SKM-1 (cell line): ENCODE measurements at regions not wholly inside any gene's neighbourhood (a gene's known extent, or its start where the extent isn't known, plus 50 kb on each side); places are given as distances from the start of the nearest gene placed in this dataset.

Experiments
- DNase-seq: peaks from one replicate; lab custom pipeline; 2025; ENCODE audit not compliant: unreplicated experiment; lab: John Stamatoyannopoulos, UW

DNA sequence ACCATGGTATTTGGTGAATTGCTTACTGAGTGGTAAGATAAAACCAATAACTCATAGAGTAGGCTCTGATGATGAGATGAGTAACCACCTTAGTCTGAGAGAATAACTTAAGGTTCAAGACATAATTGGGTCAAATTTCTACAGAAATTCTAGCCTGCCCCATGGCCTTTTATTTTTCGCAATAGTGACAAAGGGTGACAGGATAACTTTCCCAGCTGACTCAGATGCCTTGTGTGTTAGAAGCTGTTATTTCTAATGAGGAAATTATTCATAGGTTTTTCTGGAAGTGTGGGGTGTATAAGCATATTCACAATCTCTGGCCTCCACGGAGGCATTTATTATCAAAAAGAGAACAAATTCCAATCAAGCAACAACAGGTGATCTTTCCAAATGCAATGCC is 159.0 kb downstream of the NUP35 start:
- DNase-seq = no peak

DNA sequence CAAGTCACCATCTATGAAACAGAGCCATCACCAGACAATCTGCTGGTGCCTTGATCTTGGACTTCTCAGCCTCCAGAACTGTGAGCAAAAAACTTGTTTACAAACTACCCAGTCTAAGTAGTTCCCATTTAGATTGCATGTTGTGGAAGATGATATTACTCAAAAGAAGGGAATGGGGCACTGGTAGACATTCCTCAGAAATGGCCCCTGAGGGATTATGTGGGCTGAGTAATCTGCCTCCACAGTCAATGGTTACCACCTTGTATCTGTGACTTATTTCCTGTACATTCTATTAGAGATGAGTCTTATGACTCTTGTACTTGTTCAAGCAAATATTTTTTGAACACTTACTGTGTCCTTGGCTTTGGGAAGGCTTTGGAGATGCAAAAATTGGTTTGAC is 160.4 kb downstream of the NUP35 start:
- no peak for DNase-seq

DNA sequence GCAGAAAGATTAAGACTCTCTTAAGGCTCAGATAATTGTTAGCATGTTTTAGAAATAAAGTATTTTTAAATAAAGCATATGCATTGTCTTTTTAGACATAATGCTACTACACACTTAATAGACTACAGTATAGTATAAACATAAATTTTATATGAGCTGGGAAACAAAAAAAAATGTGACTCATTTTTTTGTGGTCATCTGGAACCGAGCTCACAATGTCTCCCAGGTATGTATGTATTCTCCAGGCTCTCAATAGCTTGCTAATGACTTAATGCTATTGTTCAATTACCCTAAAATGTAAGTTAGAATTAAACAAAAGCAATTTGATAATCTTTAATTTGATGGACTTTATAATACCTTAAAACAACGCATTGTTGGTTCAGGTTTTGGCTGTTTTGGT is 167.2 kb downstream of the NUP35 start:
- DNase-seq = no peak

DNA sequence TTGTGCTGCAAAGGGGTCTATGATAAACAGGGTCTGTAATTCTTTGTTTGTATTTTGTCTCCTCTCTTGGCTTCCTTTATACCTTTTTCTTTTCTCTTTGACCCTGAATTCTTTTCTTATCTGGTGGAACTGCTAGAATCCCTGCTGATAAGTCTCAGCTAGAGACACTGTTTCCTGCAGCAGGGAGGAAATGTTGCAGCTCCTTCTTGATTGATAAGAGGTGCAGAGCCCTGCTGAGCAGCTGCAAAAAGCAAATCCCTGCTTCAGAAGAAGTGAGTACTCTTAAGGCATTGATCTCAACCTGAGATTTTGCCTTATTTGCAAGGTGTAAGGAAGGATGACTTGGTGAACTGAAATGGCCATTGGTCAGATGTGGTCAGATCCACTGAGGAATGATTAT is 167.8 kb downstream of the NUP35 start:
- DNase-seq = no peak

DNA sequence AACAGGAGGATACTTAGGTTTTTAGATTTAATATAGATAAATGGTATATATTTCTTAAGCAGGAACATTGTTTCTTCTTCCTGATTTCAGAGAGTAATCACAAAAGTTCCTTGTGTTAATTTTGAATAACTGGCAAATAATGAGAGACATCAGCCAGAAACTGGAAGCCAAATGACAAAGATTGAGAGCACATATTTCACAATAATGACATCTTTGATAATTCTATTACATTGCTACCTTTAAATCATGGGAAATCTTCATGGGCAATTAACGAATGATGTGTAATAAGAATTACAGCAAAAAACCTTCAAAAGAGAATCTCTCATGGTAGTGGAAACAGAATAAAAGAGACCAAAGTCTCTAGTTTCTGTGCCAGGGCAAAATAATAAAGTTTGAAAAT is 215.1 kb downstream of the NUP35 start:
- no peak for DNase-seq

DNA sequence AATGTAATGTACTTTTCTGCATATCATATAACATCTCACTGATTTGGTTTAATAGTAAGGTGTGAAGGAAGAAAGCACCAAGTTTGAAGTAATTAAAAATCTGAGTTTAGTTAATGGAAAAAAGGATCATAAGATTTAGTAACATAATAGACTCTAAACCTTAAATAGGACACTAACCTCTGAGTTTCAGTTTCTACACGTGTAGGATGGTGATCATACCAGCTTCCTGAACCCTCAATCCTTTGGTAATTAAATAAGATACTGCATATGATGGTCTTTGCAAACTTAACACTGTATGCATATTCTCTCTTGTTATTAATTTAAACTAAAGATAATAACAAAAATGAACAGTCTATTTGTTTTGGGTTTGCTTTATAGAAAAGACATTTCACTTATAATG is 216.8 kb downstream of the NUP35 start:
- DNase-seq = no peak

DNA sequence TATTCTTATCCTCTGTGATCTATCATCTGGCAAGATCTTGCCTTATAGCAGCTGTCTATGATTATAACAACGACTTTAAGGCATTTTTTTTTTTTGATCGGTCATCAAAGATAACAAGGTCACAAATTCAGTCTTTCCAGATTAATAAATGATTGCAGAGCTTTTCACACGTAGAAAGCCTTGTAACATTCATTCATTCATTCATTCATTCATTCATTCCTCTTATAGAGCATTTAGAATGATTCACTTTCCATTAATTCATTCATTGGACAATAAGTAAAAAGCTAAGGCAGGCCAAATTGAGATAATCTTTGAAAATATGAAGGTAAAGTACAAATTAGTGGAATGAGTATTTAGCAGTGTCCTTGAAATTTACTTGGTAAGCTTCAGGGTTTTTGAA is 223.7 kb downstream of the NUP35 start:
- DNase-seq = no peak

DNA sequence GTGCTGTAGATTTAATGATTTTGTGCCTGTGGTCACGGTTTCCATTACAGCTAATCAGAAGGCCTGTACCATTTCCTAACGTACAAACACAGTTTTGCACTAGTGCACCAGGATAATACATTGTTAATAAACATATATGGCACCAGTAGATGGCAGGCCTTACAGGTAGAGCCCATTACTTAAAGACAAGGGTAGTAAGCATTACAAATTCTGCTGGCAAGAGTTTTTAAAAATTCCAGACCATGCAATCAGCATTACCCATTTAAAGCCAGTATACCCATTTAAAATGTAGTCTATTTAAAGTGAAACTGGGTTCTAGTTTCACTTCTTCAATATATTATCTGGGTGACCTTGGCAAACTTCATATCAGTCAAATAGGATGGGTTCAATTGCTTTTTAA is 224.2 kb downstream of the NUP35 start:
- no peak for DNase-seq

DNA sequence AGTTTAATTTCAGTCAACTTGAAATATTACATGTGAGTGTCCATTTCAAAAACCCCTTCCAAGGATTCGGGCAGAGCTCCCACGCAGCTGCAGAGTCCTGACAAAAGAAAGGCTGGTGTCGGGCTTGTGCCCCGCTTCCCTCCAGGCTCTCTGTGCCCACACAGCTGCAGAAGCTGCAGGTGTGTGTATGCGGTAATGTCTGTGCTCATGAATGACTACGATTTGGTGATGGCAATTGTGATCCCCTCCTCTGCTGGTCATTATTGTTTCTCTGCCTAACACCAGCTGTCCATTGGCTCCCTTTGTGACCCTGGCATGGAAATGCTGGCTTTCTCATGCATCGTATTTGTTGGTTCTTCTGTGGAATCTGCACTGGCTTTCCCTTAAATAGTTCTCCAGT is 224.8 kb downstream of the NUP35 start:
- DNase-seq = no peak

DNA sequence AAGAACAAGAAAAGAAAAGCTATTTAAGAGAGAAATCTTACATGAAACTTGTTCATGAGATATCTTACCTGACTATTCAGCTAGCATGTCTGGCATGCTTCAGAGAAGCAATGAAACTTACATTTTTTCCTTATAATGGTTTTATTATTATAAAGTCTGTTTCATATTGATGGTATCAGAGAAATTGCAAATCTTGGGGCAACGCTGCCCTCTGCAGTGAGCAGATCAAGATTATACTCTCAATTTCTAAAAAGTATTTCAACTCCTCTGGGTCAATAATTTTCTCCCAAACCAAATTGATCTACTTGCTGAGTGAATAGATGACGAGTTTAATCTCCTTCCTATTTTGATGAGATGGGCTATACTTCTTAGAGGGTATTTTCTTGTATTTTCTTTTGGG is 235.6 kb downstream of the NUP35 start:
- no peak for DNase-seq

DNA sequence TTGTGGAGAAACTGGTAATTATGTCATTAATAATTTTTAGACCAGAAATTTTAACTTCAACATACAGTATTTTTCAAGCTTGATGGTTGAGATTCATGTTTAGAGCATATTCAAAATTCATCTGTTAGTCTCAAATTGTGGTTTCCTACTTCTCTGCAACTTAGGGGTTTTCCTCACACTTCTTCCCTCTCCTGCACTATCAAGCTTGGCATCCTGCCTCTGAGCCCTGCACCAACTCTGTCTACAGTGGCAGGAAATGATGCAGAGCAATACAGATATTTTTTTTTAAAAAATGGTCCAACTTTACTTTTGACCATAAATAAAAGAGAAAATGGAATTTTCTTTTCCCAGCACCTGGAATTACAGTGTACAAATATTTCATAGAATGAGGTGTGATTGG is 247.3 kb downstream of the NUP35 start:
- DNase-seq = no peak

DNA sequence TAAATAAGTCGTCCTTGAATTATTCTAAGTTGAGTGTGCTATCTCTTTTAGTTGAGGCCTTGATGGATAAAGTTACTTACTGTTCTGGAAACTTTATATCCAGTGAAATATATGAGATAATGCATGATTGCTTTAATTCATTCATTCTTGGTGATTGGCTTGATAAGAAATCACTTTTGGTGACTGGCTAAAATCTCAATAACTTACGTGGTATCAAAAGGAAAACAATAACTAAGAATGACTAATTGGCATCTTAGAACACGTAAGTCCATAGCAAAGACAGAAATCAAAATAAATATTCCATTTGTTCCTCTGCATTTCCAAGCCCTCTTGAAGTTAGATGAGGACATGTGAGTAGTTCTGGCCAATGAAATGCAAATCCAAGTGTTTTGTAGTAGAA is 251.6 kb downstream of the NUP35 start:
- no peak for DNase-seq

DNA sequence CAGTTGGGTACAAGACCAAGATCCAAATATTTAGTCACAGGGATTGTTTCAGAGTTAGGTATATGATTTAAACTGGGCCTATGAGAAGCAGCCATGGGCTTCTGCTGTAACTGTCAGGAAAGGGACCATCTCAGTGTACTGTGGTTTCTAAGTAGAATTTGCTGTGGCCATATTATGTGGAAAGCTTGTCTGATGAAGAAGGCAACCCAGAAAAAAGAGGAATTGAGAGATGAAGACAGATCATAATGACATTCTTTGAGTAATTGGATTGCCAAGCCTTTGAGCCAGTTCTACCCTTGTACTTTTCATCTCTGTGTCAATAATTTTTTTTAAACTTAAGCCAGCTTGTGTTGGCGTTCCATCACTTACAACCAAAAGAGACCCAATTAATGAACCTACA is 259.6 kb downstream of the NUP35 start:
- no peak for DNase-seq

DNA sequence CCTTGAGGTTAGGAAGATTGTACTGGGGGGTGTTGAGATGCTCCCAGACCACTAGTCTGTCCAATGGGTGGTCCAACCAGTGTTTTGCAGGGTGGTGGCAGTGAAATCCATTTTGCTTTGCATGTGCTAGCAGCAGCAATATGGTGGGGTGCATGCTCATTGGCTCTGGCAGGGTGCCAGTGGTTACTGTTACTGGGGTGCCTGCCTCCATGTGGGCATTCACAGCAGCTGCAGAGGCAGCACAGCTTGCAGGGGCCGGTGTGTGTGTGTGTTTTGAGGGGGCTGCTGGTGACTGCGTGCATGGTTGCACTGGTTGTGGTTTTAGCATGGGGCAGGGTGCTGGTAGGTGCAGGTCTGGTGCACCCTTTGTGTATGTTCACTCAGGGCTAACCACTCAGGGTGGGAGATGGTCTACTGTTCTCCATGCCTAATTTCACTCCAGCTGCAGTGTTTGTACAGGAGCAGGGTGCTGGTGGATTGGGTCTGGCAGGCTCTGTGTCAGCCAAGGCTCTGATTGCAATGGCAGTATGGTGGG is 265.4 kb downstream of the NUP35 start:
- no peak for DNase-seq

DNA sequence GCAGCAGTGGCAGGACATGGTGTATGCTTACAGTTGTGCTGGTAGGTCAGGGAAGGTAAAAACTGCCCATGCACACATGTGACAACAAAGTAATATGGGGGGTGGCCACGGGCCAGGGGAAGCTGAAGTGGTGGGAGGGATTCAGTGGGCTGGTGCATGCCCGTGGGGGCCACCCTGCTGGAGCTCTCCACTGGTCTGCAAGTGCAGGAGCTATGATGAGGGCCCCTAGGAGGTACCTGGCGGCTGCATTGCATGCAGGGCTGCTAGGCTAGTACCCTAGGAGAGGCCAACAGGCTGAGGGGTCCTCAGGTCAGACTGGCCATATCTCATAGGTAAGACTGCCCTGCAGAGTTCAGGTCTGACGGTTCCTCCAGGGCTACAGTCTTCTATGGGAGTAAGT is 265.9 kb downstream of the NUP35 start:
- DNase-seq = no peak

DNA sequence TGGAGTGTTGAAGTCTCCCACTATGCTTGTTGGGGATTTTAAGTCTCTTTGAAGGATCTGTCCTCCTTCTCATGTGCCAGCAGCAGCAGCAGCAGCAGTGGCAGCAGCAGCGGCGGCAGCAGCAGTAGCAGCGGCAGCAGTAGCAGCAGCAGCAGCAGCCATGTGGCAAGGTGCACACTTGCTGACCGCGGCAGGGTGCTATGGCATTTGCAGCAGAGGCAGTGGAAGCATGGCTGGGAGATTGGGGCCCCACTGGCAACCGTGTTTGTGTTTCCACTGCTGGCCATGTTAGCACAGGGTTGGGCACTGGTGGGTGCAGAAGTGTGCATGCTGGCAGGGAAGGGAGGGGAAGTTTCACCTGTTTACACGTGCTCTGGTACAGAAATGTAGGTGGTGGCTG is 280.1 kb downstream of the NUP35 start:
- no peak for DNase-seq

DNA sequence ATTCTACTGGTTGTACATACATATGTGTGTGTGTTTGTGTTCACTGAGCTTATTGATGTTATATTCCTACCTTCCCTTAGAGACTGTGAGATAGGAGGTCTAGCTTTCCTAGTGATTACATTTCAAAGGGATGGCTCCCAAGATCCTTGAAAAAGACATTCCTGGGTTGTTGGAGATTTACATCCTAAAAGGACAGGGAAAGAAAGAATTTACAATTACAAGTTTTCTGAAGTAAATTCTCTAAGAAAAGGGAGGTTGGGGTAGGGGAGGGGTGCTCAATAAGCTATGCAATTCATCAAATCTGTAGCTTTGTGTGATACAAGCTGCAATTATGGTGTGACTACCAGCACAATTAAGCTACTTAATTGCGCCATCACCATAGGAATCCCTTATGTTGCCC is 284.3 kb downstream of the NUP35 start:
- DNase-seq = no peak

DNA sequence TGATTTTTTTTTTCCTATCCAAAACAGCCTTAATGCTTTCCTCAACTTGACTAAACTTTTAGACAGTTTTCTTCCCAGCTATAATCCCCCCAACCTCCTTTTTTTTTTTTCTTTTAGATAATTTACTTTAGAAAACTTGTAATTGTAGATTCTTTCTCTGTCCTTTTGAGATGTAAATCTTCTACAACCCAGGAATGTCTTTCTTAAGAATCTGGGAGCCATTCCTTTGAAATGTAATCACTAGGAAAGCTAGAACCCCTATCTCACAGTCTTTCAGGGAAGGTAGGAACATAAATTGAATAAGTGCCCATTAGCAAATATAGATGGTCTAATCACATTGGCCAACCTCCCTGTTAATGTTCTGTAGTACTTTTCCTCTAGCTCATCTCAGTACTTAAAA is 285.4 kb downstream of the NUP35 start:
- DNase-seq = no peak

DNA sequence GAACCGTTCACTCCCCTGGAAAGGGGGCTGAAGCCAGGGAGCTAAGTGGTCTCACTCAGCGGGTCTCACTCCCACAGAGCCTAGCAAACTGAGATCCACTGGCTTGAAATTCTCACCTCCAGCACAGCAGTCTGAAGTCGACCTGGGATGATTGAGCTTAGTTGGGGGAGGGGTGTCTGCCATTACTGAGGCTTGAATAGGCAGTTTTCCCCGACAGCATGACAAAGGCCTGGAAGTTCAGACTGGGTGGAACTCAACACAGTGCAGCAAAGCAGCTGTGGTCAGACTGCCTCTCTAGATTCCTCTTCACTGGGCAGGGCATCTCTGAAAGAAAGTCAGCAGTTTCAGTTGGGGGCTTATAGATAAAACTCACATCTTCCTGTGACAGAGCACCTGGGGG is 292.5 kb downstream of the NUP35 start:
- DNase-seq = no peak

DNA sequence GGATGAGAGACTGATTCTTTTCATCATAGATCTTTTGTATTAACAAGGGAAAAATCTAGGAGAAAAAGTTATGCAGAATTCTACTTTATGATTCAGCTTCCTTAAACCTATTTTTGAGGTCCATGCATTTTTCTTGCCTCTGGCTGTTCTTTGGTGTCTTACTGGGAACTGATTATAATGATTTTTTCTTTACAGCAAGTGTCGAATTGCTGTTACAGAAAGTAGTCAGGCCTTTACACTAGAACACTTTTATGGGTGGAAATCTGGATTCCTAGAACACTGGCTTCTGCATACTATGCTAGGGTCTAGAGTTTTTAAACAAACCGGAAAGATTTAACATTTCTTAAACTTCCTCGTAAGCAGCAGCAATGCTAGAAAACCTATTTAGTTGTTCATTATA is 302.6 kb downstream of the NUP35 start:
- no peak for DNase-seq

DNA sequence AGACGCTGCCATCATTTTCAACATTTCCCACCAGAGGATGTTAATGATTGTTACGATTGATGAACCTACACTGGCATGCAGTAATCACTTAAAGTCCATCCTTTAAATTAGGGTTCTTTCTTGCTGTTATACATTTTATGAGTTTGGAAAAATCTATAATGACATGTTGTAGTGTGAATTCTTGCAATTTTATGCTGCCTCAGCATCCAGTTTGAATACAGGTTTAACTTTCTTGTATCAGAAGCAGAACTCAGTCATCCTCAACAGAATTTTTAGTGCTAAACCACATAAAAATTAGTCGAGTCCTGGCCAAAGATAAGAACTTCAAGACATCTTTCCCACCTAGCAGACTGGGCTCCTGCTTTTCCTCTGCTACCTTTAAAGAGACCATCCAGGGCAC is 303.3 kb downstream of the NUP35 start:
- DNase-seq = no peak

DNA sequence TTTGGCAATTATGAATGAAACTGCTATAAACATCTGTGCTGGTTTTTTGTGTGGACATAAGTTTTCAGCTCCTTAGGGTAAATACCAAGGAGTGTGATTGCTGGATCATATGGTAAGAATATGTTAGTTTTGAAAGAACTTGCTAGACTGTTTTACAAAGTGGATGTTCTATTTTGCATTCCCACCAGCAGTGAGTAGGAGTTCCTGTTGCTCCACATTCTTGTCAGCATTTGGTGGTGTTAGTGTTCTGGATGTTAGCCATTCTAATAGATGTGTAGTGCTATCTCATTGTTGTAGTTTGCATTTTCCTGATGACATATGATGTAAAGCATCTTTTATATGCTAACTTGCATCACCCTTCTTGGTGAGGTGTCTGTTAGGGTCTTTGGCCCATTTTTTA is 304.6 kb downstream of the NUP35 start:
- no peak for DNase-seq

DNA sequence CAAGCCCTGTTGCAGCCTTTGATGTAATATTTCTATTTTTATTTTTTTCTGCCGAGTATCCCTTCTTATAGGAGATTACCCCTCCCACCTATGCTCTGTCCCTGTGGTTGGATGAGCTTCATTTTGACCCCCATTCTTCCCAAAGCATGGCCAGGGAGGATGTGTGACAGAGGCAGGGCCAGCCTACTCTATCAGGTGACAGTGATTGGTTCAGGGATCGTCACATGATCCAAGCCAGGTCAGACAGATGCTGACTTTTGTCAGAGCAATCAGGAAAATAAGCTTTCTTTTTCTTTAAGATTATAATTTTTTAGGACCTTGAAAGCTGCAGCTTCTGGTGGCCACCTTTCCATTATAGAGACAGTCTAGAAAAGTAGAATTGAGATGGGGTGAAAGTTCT is 314.3 kb downstream of the NUP35 start:
- no peak for DNase-seq

DNA sequence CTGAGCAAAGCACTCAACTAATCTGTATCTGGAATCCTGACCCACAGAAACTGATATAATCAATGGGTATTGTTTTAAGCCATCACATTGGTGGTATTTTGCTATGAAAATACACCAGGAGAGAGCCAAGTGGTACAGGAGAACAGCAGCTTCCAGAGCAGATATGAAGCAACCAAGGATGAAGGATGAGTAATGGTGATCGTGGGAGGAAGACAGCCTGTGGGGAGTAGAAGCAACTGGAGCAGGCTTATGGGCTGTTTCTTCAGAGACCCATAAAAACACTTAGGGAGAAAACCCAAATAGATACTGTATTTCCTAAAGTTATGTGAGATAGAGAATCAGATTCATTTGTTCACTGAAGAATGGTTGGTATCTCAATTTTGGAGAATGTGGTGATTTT is 330.8 kb downstream of the NUP35 start:
- DNase-seq = no peak
